ENCODE measurements at regions not wholly inside any gene's neighbourhood (a gene's known extent, or its start where the extent isn't known, plus 50 kb on each side); places are given as distances from the start of the nearest gene placed in this dataset.
"Not testable (repeated sequence)": the region's sequence is repeated elsewhere in the genome, so short reads cannot be mapped to it uniquely, and the experiment has no call there.

DNA sequence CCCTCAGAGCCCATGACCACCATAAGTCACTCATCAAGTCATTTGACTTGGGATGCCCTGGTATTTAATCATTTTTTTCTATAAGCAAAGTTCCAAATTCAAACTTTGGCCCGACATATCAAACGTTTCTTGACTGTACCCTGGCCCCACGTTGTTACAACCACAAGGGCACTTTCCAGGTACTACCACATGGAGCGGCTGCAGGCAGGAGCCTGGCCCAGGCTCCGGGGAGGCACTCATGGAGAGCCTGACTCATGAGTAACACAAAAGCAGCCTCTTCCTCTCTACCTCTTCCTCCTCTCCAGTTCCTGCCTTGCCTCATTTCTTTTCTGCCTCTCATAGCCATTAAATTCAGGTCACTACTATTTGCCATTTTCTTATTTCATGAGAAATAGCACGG lies 87.2 kb downstream of the CDRT15L2 start:
- CTCF ChIA-PET; H3K9me3 ChIP-seq (ENCODE audit: control insufficient read depth, insufficient read depth, low read length); DNase-seq (ENCODE audit: low read depth, low spot score); H3K27ac ChIP-seq (ENCODE audit: low read depth, low read length); POLR2A ChIA-PET; H3K4me3 ChIP-seq (ENCODE audit: low read depth, low read length); H3K27me3 ChIP-seq (ENCODE audit: control insufficient read depth, insufficient read depth, low read length): not testable (repeated sequence)

GRCh38 chr17:20667712-20668111 lies 88.2 kb downstream of the CDRT15L2 start:
- DNase-seq (ENCODE audit: low read depth, low spot score); H3K4me3 ChIP-seq (ENCODE audit: low read depth, low read length); POLR2A ChIA-PET; H3K9me3 ChIP-seq (ENCODE audit: control insufficient read depth, insufficient read depth, low read length); H3K27me3 ChIP-seq (ENCODE audit: control insufficient read depth, insufficient read depth, low read length); CTCF ChIA-PET; H3K27ac ChIP-seq (ENCODE audit: low read depth, low read length): not testable (repeated sequence)

GRCh38 chr17:20668316-20668715 lies 88.8 kb downstream of the CDRT15L2 start:
- H3K9me3 ChIP-seq (ENCODE audit: control insufficient read depth, insufficient read depth, low read length); H3K4me3 ChIP-seq (ENCODE audit: low read depth, low read length); CTCF ChIA-PET; POLR2A ChIA-PET; H3K27ac ChIP-seq (ENCODE audit: low read depth, low read length); DNase-seq (ENCODE audit: low read depth, low spot score); H3K27me3 ChIP-seq (ENCODE audit: control insufficient read depth, insufficient read depth, low read length): not testable (repeated sequence)

- H3K4me3 ChIP-seq (ENCODE audit: low read depth, low read length); H3K27ac ChIP-seq (ENCODE audit: low read depth, low read length); POLR2A ChIA-PET; CTCF ChIA-PET; DNase-seq (ENCODE audit: low read depth, low spot score); H3K9me3 ChIP-seq (ENCODE audit: control insufficient read depth, insufficient read depth, low read length); H3K27me3 ChIP-seq (ENCODE audit: control insufficient read depth, insufficient read depth, low read length): not testable (repeated sequence)
These were observed 89.3 kb downstream of the CDRT15L2 start for GRCh38 chr17:20668868-20669267.

DNA sequence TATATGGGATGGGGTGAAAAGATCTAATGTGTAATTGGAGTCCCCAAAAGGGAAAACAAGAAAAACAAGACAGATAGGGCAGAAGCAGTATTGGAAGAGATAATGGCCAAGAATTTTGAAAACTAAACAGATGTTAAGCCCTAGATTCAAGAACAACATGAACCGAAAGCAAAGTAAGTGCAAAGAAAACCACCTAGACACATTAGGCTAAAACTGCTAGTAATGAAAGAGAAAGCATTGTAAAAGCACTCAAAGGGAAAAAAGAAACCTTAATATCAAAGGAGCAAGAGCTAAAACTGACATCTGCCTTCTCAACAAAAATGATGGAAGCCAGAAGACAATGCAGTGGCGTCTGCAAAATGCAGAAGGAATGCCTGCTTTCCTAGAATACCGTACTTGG lies 91.0 kb downstream of the CDRT15L2 start:
- H3K9me3 ChIP-seq (ENCODE audit: control insufficient read depth, insufficient read depth, low read length); CTCF ChIA-PET; H3K27ac ChIP-seq (ENCODE audit: low read depth, low read length); POLR2A ChIA-PET; H3K4me3 ChIP-seq (ENCODE audit: low read depth, low read length); H3K27me3 ChIP-seq (ENCODE audit: control insufficient read depth, insufficient read depth, low read length); DNase-seq (ENCODE audit: low read depth, low spot score): not testable (repeated sequence)

- CTCF ChIA-PET; POLR2A ChIA-PET; H3K27me3 ChIP-seq (ENCODE audit: control insufficient read depth, insufficient read depth, low read length); H3K4me3 ChIP-seq (ENCODE audit: low read depth, low read length); H3K27ac ChIP-seq (ENCODE audit: low read depth, low read length); DNase-seq (ENCODE audit: low read depth, low spot score); H3K9me3 ChIP-seq (ENCODE audit: control insufficient read depth, insufficient read depth, low read length): not testable (repeated sequence)
These were observed 94.8 kb downstream of the CDRT15L2 start for GRCh38 chr17:20674374-20674773.

DNA sequence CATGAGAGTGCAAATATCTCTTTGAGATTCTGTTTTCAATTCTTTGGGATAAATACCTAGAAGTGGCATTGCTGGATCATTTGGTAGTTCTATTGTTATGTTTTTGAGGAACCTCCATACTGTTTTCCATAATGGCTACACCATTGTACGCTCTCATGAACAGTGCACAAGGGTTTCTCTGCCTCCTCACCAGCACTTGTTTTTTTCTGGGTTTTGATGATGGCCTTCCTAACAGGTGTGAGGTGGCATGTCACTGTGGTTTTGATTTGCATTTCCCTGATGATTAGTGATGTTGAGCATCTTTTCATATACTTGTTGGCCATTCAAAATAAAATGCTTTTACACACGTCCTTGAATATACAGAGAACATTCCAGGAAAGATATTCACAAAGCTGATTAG lies 96.2 kb downstream of the CDRT15L2 start:
- H3K27me3 ChIP-seq (ENCODE audit: control insufficient read depth, insufficient read depth, low read length); H3K4me3 ChIP-seq (ENCODE audit: low read depth, low read length); H3K9me3 ChIP-seq (ENCODE audit: control insufficient read depth, insufficient read depth, low read length); POLR2A ChIA-PET; CTCF ChIA-PET; DNase-seq (ENCODE audit: low read depth, low spot score); H3K27ac ChIP-seq (ENCODE audit: low read depth, low read length): not testable (repeated sequence)

- H3K9me3 ChIP-seq (ENCODE audit: control insufficient read depth, insufficient read depth, low read length); H3K27me3 ChIP-seq (ENCODE audit: control insufficient read depth, insufficient read depth, low read length); H3K27ac ChIP-seq (ENCODE audit: low read depth, low read length); POLR2A ChIA-PET; CTCF ChIA-PET; DNase-seq (ENCODE audit: low read depth, low spot score); H3K4me3 ChIP-seq (ENCODE audit: low read depth, low read length): not testable (repeated sequence)
These were observed 97.1 kb downstream of the CDRT15L2 start for GRCh38 chr17:20676656-20677055.

GRCh38 chr17:20677469-20677868 lies 97.9 kb downstream of the CDRT15L2 start:
- H3K9me3 ChIP-seq (ENCODE audit: control insufficient read depth, insufficient read depth, low read length); H3K27me3 ChIP-seq (ENCODE audit: control insufficient read depth, insufficient read depth, low read length); CTCF ChIA-PET; H3K27ac ChIP-seq (ENCODE audit: low read depth, low read length); DNase-seq (ENCODE audit: low read depth, low spot score); POLR2A ChIA-PET; H3K4me3 ChIP-seq (ENCODE audit: low read depth, low read length): not testable (repeated sequence)

DNA sequence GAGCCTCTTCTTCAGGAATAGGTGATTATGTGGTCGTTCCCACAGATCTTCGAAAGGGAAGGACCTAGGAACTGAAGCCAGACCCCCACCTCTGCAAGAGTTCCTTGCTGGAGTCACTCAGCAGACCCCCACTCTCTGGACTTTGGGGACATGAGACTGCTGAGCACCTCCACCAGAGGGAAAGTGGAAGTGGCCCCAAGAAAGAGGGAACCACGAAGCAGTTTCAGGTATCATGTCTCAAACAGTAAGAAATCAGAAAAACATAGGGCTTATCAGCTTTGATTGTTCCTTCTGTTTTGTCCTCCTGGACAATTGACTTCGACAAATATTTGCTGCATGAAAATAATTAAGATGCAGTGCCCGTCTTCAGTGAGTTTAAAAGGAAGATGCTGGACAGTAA lies 98.9 kb downstream of the CDRT15L2 start:
- POLR2A ChIA-PET; CTCF ChIA-PET; DNase-seq (ENCODE audit: low read depth, low spot score); H3K27ac ChIP-seq (ENCODE audit: low read depth, low read length); H3K9me3 ChIP-seq (ENCODE audit: control insufficient read depth, insufficient read depth, low read length); H3K4me3 ChIP-seq (ENCODE audit: low read depth, low read length); H3K27me3 ChIP-seq (ENCODE audit: control insufficient read depth, insufficient read depth, low read length): not testable (repeated sequence)

DNA sequence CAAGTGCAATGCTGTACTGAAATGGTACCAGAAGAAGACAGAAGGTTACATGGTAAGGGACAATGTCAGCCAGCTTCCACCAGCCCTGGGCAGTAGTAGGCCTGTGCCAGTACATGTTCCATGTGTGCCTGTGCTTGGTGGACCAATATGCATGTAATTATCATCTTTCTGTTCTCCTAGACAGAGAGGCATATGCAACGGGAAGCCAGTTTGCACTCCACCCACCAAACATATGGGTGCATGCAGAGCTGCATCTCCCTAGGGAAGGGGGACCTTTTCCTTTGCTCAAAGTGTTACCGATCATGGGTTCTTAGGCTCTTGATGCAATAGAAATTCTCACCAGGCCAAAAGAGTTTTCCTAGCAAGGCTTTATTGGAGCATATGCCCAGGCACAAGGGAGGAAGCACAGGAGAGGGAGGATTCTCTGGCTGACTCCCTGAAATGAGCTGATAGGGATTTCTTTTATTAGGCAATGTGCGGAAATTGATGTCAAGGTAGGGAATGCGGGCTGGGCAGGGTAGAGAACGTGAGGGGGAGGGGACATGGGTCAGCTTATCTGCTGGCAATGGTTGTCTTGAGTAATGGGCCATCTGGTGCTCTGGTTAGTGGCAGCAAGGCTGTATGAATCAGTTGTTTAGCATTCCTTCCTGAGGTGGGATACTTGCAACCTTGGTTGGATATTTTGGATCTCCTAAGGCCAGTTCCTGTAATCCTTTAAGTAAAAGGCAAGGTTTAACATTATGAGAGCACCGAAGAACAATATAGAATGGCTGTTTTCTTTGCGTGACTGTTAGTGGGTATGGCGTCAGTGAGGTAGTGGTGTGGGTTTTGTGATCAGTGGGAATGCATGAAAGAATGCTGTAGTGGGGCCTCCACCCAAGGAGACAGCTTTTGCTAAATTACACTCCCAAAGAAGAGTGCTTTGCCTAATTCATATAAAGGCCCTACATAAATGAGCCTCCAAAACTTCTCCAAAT lies 102.5 kb downstream of the CDRT15L2 start:
- H3K4me3 ChIP-seq (ENCODE audit: low read depth, low read length); H3K27me3 ChIP-seq (ENCODE audit: control insufficient read depth, insufficient read depth, low read length); H3K9me3 ChIP-seq (ENCODE audit: control insufficient read depth, insufficient read depth, low read length); DNase-seq (ENCODE audit: low read depth, low spot score); POLR2A ChIA-PET; H3K27ac ChIP-seq (ENCODE audit: low read depth, low read length); CTCF ChIA-PET: not testable (repeated sequence)

- DNase-seq (ENCODE audit: low read depth, low spot score); H3K4me3 ChIP-seq (ENCODE audit: low read depth, low read length); CTCF ChIA-PET; H3K27ac ChIP-seq (ENCODE audit: low read depth, low read length); POLR2A ChIA-PET; H3K9me3 ChIP-seq (ENCODE audit: control insufficient read depth, insufficient read depth, low read length); H3K27me3 ChIP-seq (ENCODE audit: control insufficient read depth, insufficient read depth, low read length): not testable (repeated sequence)
These were observed 104.2 kb downstream of the CDRT15L2 start for GRCh38 chr17:20683651-20684229.

Measured in AG04450 (cell line).